ENCODE measurements at regions not wholly inside any gene's neighbourhood (a gene's known extent, or its start where the extent isn't known, plus 50 kb on each side); places are given as distances from the start of the nearest gene placed in this dataset.
"Not testable (repeated sequence)": the region's sequence is repeated elsewhere in the genome, so short reads cannot be mapped to it uniquely, and the experiment has no call there.

- Histone ChIP-seq H3K4me3 (no peak overlapping the region), H3K27ac (no peak overlapping the region)
Observed at GRCh38 chr4:124079174-124079780, 633.3 kb downstream of the ANKRD50 start.

GRCh38 chr4:124083711-124084110 is 628.8 kb downstream of the ANKRD50 start:
- no peak overlapping the region for H3K4me3 ChIP-seq
- H3K27ac ChIP-seq: peak overlapping the region in 1 of 21 experiments; percentile 3

GRCh38 chr4:124085561-124086180 is 626.9 kb downstream of the ANKRD50 start:
- peak overlapping the region in 1 of 21 experiments; percentile 3 for H3K27ac ChIP-seq
- H3K4me3 ChIP-seq: no peak overlapping the region

- no peak overlapping the region for H3K27ac ChIP-seq
Observed at GRCh38 chr4:124090021-124090420, 622.5 kb downstream of the ANKRD50 start.

GRCh38 chr4:124092101-124092500 is 620.4 kb downstream of the ANKRD50 start:
- H3K4me3 ChIP-seq: no peak overlapping the region
- H3K27ac ChIP-seq: peak overlapping the region in 3 of 21 experiments; percentile 5 to 39 (median 14)

More at GRCh38 chr4:124090021-124090420, 622.5 kb downstream of the ANKRD50 start:
- no peak overlapping the region for H3K4me3 ChIP-seq

GRCh38 chr4:124092541-124092984 is 620.0 kb downstream of the ANKRD50 start:
- Histone ChIP-seq H3K27ac (peak overlapping the region in 3 of 21 experiments; percentile 5 to 39 (median 14)), H3K4me3 (no peak overlapping the region)

- Histone ChIP-seq H3K27ac (no peak overlapping the region), H3K4me3 (no peak overlapping the region)
Observed at GRCh38 chr4:124095621-124096020, 616.9 kb downstream of the ANKRD50 start.

- no peak overlapping the region for H3K27ac ChIP-seq
- no peak overlapping the region for H3K4me3 ChIP-seq
Observed at GRCh38 chr4:124096290-124096689, 616.2 kb downstream of the ANKRD50 start.

- no peak overlapping the region for H3K27ac ChIP-seq
- no peak overlapping the region for H3K4me3 ChIP-seq
Observed at GRCh38 chr4:124097447-124097846, 615.1 kb downstream of the ANKRD50 start.

- H3K27ac ChIP-seq: peak overlapping the region in 8 of 21 experiments; percentile 13 to 69 (median 58)
- H3K4me3 ChIP-seq: no peak overlapping the region
Observed at GRCh38 chr4:124104101-124104500, 608.4 kb downstream of the ANKRD50 start.

- H3K27ac ChIP-seq: peak overlapping the region in 12 of 21 experiments; percentile 6 to 69 (median 46)
- H3K4me3 ChIP-seq: no peak overlapping the region
Observed at GRCh38 chr4:124104628-124105027, 607.9 kb downstream of the ANKRD50 start.

GRCh38 chr4:124105212-124105611 is 607.3 kb downstream of the ANKRD50 start:
- Histone ChIP-seq H3K4me3 (no peak overlapping the region), H3K27ac (peak overlapping the region in 11 of 21 experiments; percentile 13 to 69 (median 43))

GRCh38 chr4:124111411-124111810 is 601.1 kb downstream of the ANKRD50 start:
- peak overlapping the region in 5 of 21 experiments; percentile 13 to 63 (median 34) for H3K27ac ChIP-seq
- H3K4me3 ChIP-seq: no peak overlapping the region

- Histone ChIP-seq H3K27ac (peak overlapping the region in 4 of 21 experiments; percentile 13 to 63 (median 37)), H3K4me3 (no peak overlapping the region)
Observed at GRCh38 chr4:124111922-124112321, 600.6 kb downstream of the ANKRD50 start.

- Histone ChIP-seq H3K27ac (no peak overlapping the region), H3K4me3 (no peak overlapping the region)
Observed at GRCh38 chr4:124118061-124118460, 594.5 kb downstream of the ANKRD50 start.

- no peak overlapping the region for H3K27ac ChIP-seq
- H3K4me3 ChIP-seq: no peak overlapping the region
Observed at GRCh38 chr4:124121461-124121971, 591.0 kb downstream of the ANKRD50 start.

GRCh38 chr4:124123181-124123580 is 589.4 kb downstream of the ANKRD50 start:
- H3K27ac ChIP-seq: no peak overlapping the region
- no peak overlapping the region for H3K4me3 ChIP-seq

GRCh38 chr4:124123721-124124120 is 588.8 kb downstream of the ANKRD50 start:
- Histone ChIP-seq H3K4me3 (no peak overlapping the region), H3K27ac (no peak overlapping the region)

- not testable (repeated sequence) for H3K4me3 ChIP-seq, H3K27ac ChIP-seq
Observed at GRCh38 chr4:124131324-124131723, 581.2 kb downstream of the ANKRD50 start.

- Histone ChIP-seq H3K27ac (no peak overlapping the region), H3K4me3 (no peak overlapping the region)
Observed at GRCh38 chr4:124132161-124132560, 580.4 kb downstream of the ANKRD50 start.

- no peak overlapping the region for H3K27ac ChIP-seq
- H3K4me3 ChIP-seq: no peak overlapping the region
Observed at GRCh38 chr4:124133753-124134152, 578.8 kb downstream of the ANKRD50 start.

Measured in skin epidermis (tissue), 12 donors.